Muscle of leg (tissue), 3 donors: ENCODE measurements at regions not wholly inside any gene's neighbourhood (a gene's known extent, or its start where the extent isn't known, plus 50 kb on each side); places are given as distances from the start of the nearest gene placed in this dataset.

Source experiments
- DNase-seq: peaks from one replicate; pipeline ENCODE4 v3.0.0; 2013
- H3K27ac ChIP-seq: one replicate; pipeline ENCODE4 v1.5.1; 2013; ENCODE audit warnings: mild to moderate bottlenecking, low read length, control low read depth
- H3K27me3 ChIP-seq: one replicate; pipeline ENCODE4 v1.6.1; 2013; ENCODE audit warnings: low read length; ENCODE audit not compliant: control insufficient read depth, insufficient read depth
- H3K36me3 ChIP-seq: one replicate; pipeline ENCODE4 v1.6.1; 2013; ENCODE audit warnings: low read length; ENCODE audit not compliant: control insufficient read depth, insufficient read depth
- H3K4me1 ChIP-seq: one replicate; pipeline ENCODE4 v1.6.1; 2013; ENCODE audit warnings: low read length; ENCODE audit not compliant: control insufficient read depth, insufficient read depth
- H3K4me3 ChIP-seq: one replicate; pipeline ENCODE4 v1.5.1; 2013; ENCODE audit warnings: low read length, control low read depth
- H3K9me3 ChIP-seq: replicated peaks from 2 replicates; pipeline ENCODE4 v1.6.1; 2013; ENCODE audit warnings: low read depth, low read length; ENCODE audit not compliant: control insufficient read depth
- WGBS: methylation state at CpG from one replicate; pipeline ENCODE4 v1.1.5; 2013; ENCODE audit warnings: missing lambda C conversion rate; ENCODE audit not compliant: insufficient coverage; 5-methylcytosine and 5-hydroxymethylcytosine counted together

GRCh38 chr15:39354189-39354588 is 226.7 kb upstream of the THBS1 start:
- DNase-seq: no peak
- H3K4me3 ChIP-seq: no peak overlapping the region
- no peak overlapping the region for H3K27ac ChIP-seq
- WGBS: no CpG with 5 or more reads among the region's 3 CpGs
- H3K27me3 ChIP-seq: no peaks in the 10 kb centered on the region
- no peaks in the 10 kb centered on the region for H3K4me1 ChIP-seq
- H3K36me3 ChIP-seq: no peaks in the 10 kb centered on the region
- H3K9me3 ChIP-seq: no peaks in the 10 kb centered on the region

- DNase-seq: no peak
- Histone ChIP-seq H3K4me3 (no peak overlapping the region), H3K36me3 (no peaks in the 10 kb centered on the region), H3K27ac (no peak overlapping the region), H3K27me3 (no peaks in the 10 kb centered on the region), H3K9me3 (no peaks in the 10 kb centered on the region), H3K4me1 (peaks cover 2% of the 10 kb centered on the region)
- 91% methylated on average over 1 of the region's 8 CpGs for WGBS
These were observed 223.2 kb upstream of the THBS1 start for GRCh38 chr15:39357480-39358268.

- DNase-seq: no peak
- H3K9me3 ChIP-seq: no peaks in the 10 kb centered on the region
- WGBS: no CpG with 5 or more reads among the region's 3 CpGs
- H3K4me3 ChIP-seq: no peak overlapping the region
- H3K27me3 ChIP-seq: no peaks in the 10 kb centered on the region
- H3K4me1 ChIP-seq: peaks cover 6% of the 10 kb centered on the region
- H3K36me3 ChIP-seq: no peaks in the 10 kb centered on the region
- no peak overlapping the region for H3K27ac ChIP-seq
These were observed 222.3 kb upstream of the THBS1 start for GRCh38 chr15:39358441-39359041.

- no peak for DNase-seq
- H3K27ac ChIP-seq: no peak overlapping the region
- WGBS: no CpG with 5 or more reads among the region's 3 CpGs
These were observed 221.1 kb upstream of the THBS1 start for GRCh38 chr15:39359771-39360170.

GRCh38 chr15:39360452-39360851 is 220.4 kb upstream of the THBS1 start:
- no peaks in the 10 kb centered on the region for H3K9me3 ChIP-seq
- no peaks in the 10 kb centered on the region for H3K36me3 ChIP-seq
- H3K27me3 ChIP-seq: no peaks in the 10 kb centered on the region
- DNase-seq: no peak
- no peak overlapping the region for H3K27ac ChIP-seq
- H3K4me3 ChIP-seq: no peak overlapping the region
- no CpG with 5 or more reads among the region's 2 CpGs for WGBS
- peaks cover 6% of the 10 kb centered on the region for H3K4me1 ChIP-seq

More at GRCh38 chr15:39359771-39360170, 221.1 kb upstream of the THBS1 start:
- Histone ChIP-seq H3K9me3 (no peaks in the 10 kb centered on the region), H3K27me3 (no peaks in the 10 kb centered on the region), H3K4me1 (peaks cover 6% of the 10 kb centered on the region), H3K4me3 (no peak overlapping the region), H3K36me3 (no peaks in the 10 kb centered on the region)

GRCh38 chr15:39361497-39361896 is 219.4 kb upstream of the THBS1 start:
- H3K4me3 ChIP-seq: no peak overlapping the region
- H3K4me1 ChIP-seq: peaks cover 6% of the 10 kb centered on the region
- no CpG with 5 or more reads among the region's 3 CpGs for WGBS
- no peaks in the 10 kb centered on the region for H3K36me3 ChIP-seq
- no peaks in the 10 kb centered on the region for H3K27me3 ChIP-seq
- no peak overlapping the region for H3K27ac ChIP-seq
- DNase-seq: no peak
- no peaks in the 10 kb centered on the region for H3K9me3 ChIP-seq

GRCh38 chr15:39362821-39363561 is 217.9 kb upstream of the THBS1 start:
- DNase-seq: no peak
- WGBS: 64% methylated on average over 3 of the region's 8 CpGs

GRCh38 chr15:39363761-39364586 is 216.9 kb upstream of the THBS1 start:
- no CpG with 5 or more reads among the region's 5 CpGs for WGBS
- no peak overlapping the region for H3K27ac ChIP-seq
- H3K36me3 ChIP-seq: no peaks in the 10 kb centered on the region
- H3K9me3 ChIP-seq: no peaks in the 10 kb centered on the region
- H3K4me3 ChIP-seq: no peak overlapping the region
- no peaks in the 10 kb centered on the region for H3K27me3 ChIP-seq
- no peak for DNase-seq
- H3K4me1 ChIP-seq: peaks cover 6% of the 10 kb centered on the region

More at GRCh38 chr15:39362821-39363561, 217.9 kb upstream of the THBS1 start:
- Histone ChIP-seq H3K4me1 (peaks cover 6% of the 10 kb centered on the region), H3K4me3 (no peak overlapping the region), H3K27ac (no peak overlapping the region), H3K36me3 (no peaks in the 10 kb centered on the region), H3K27me3 (no peaks in the 10 kb centered on the region), H3K9me3 (no peaks in the 10 kb centered on the region)

GRCh38 chr15:39364721-39365120 is 216.2 kb upstream of the THBS1 start:
- H3K27ac ChIP-seq: no peak overlapping the region
- DNase-seq: no peak
- no peaks in the 10 kb centered on the region for H3K36me3 ChIP-seq
- H3K4me1 ChIP-seq: peaks cover 6% of the 10 kb centered on the region
- WGBS: no CpG with 5 or more reads among the region's 1 CpG
- no peaks in the 10 kb centered on the region for H3K27me3 ChIP-seq
- no peak overlapping the region for H3K4me3 ChIP-seq
- H3K9me3 ChIP-seq: peaks cover 3% of the 10 kb centered on the region
